HEK293T (cell line): ENCODE measurements at regions not wholly inside any gene's neighbourhood (a gene's known extent, or its start where the extent isn't known, plus 50 kb on each side); places are given as distances from the start of the nearest gene placed in this dataset.

Experiments used
- BHLHE40 ChIP-seq: fragments of 450-650 bp; IDR thresholded peaks from 2 replicates; pipeline ENCODE4 v1.6.1; 2016; ENCODE audit warnings: mild to moderate bottlenecking, moderate library complexity, borderline replicate concordance
- ELF4 ChIP-seq: fragments of 450-650 bp; IDR thresholded peaks from 2 replicates; pipeline ENCODE4 v1.6.1; 2017; ENCODE audit warnings: antibody characterized with exemption
- FOXA1 ChIP-seq: fragments of 450-650 bp; IDR thresholded peaks from 2 replicates; pipeline ENCODE4 v1.6.1; 2016; ENCODE audit warnings: mild to moderate bottlenecking
- FOXK2 ChIP-seq: fragments of 450-650 bp; IDR thresholded peaks from 2 replicates; pipeline ENCODE4 v1.6.1; 2016; ENCODE audit warnings: mild to moderate bottlenecking
- FOXM1 ChIP-seq: fragments of 450-650 bp; IDR thresholded peaks from 2 replicates; pipeline ENCODE4 v1.6.1; 2017; ENCODE audit warnings: mild to moderate bottlenecking, borderline replicate concordance
- HDGF ChIP-seq: fragments of 450-650 bp; IDR thresholded peaks from 2 replicates; pipeline ENCODE4 v1.6.1; 2017; ENCODE audit warnings: antibody characterized with exemption, borderline replicate concordance
- L3MBTL2 ChIP-seq: fragments of 450-650 bp; conservative IDR thresholded peaks from 2 replicates; pipeline ENCODE4 v1.6.1; 2016; ENCODE audit warnings: mild to moderate bottlenecking
- LEF1 ChIP-seq: fragments of 450-650 bp; IDR thresholded peaks from 2 replicates; pipeline ENCODE4 v1.6.1; 2017; ENCODE audit warnings: mild to moderate bottlenecking, borderline replicate concordance
- NFRKB ChIP-seq: fragments of 450-650 bp; IDR thresholded peaks from 2 replicates; pipeline ENCODE4 v1.6.1; 2016; ENCODE audit warnings: mild to moderate bottlenecking, moderate library complexity
- SP1 ChIP-seq: fragments of 450-650 bp; IDR thresholded peaks from 2 replicates; pipeline ENCODE4 v1.6.1; 2017
- SUZ12 ChIP-seq: fragments of 450-650 bp; IDR thresholded peaks from 2 replicates; pipeline ENCODE4 v1.6.1; 2016; ENCODE audit warnings: mild to moderate bottlenecking
- TARDBP ChIP-seq: fragments of 450-650 bp; IDR thresholded peaks from 2 replicates; pipeline ENCODE4 v1.6.1; 2016
- ZNF384 ChIP-seq: fragments of 450-650 bp; IDR thresholded peaks from 2 replicates; pipeline ENCODE4 v1.6.1; 2016
- TF ChIP-seq, protein P1 (sequence below): fragments of 450-650 bp; IDR thresholded peaks from 2 replicates; pipeline ENCODE4 v1.6.1; 2016

DNA sequence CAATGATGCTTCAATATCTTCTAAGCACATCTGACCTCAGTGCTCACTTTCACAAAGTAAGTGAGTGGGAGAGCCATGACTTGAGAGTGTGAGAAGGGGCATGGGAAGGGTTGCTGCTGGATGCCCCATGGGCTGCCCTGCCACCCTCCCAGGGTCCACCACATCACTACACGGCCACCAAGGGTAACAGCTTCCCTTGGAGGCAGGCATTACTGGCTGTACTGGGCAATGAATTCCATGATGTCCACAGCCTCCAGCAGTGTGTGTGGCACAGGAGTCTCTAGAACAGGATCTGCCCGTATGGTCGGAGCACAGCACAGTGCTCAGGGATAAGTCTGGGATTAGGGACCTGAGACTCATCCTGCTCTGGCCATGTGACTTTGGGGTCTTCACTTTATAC, 481.0 kb upstream of the MYT1L start:
- TF ChIP-seq ZNF384 (no peak), FOXK2 (no peak), L3MBTL2 (no peak), SP1 (no peak), FOXM1 (no peak), LEF1 (no peak), NFRKB (no peak), BHLHE40 (no peak), SUZ12 (no peak), FOXA1 (no peak), TARDBP (no peak), ELF4 (no peak), HDGF (no peak)
- TF ChIP-seq, protein P1, sequence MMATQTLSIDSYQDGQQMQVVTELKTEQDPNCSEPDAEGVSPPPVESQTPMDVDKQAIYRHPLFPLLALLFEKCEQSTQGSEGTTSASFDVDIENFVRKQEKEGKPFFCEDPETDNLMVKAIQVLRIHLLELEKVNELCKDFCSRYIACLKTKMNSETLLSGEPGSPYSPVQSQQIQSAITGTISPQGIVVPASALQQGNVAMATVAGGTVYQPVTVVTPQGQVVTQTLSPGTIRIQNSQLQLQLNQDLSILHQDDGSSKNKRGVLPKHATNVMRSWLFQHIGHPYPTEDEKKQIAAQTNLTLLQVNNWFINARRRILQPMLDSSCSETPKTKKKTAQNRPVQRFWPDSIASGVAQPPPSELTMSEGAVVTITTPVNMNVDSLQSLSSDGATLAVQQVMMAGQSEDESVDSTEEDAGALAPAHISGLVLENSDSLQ = no peak
